H1 (cell line): ENCODE measurements at regions not wholly inside any gene's neighbourhood (a gene's known extent, or its start where the extent isn't known, plus 50 kb on each side); places are given as distances from the start of the nearest gene placed in this dataset.

Source experiments
- BRCA1 ChIP-seq: IDR thresholded peaks from 2 replicates; pipeline ENCODE4 v1.6.1; 2012; ENCODE audit warnings: low read depth, low read length, improper control_type of control experiment
- CHD1 ChIP-seq: IDR thresholded peaks from 2 replicates; pipeline ENCODE4 v1.6.1; 2012; ENCODE audit warnings: low read depth, low read length, improper control_type of control experiment
- SP4 ChIP-seq: IDR thresholded peaks from 2 replicates; pipeline ENCODE4 v1.6.1; 2012; ENCODE audit warnings: low read length, inconsistent platforms

DNA sequence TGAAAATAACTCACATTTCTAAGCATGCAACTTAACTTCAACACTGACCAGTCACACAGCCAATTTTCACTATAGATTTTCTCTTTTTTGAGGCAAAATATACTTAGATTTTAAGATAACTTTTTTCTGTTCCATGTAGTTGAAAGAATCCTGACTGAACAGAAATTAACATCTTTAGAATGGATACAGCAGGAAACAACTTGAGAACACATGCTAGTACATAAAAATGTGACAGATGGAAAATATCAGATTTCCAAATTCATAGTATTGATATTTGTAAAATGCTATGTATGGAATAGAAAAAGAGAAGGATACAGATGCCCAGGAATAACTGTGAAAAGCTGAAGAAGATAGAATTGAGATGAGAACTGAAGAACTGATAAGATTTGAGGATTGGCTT is 1270.6 kb downstream of the KCNT2 start (continued):
- TF ChIP-seq SP4 = no peak
- TF ChIP-seq CHD1 = no peak
- no peak for TF ChIP-seq BRCA1
- TF ChIP-seq, all 59 proteins: peak for 0
